Spleen (tissue), 11 donors: ENCODE measurements at regions not wholly inside any gene's neighbourhood (a gene's known extent, or its start where the extent isn't known, plus 50 kb on each side); places are given as distances from the start of the nearest gene placed in this dataset.

Experiments
- DNase-seq: peaks from one replicate; pipeline ENCODE4 v3.0.0-alpha.2; 2020
- H3K27ac ChIP-seq, 8 donors: fragments of 200-600 bp; sonication (generic) in 7 of 8; 1 replicate in 4 of 8; 2 replicates in 4 of 8; pipeline versions ENCODE4 v1.5.0 to v1.8.0; 2016 to 2021; ENCODE audit warnings: inconsistent platforms in 4 of 8, mild to moderate bottlenecking in 4 of 8, moderate library complexity in 1 of 8
- H3K27me3 ChIP-seq, 7 donors: fragments of 200-600 bp; sonication (generic) in 6 of 7; replicated peaks in 1 of 7; 1 replicate in 4 of 7; 2 replicates in 3 of 7; pipeline versions ENCODE4 v1.5.0 to v1.8.0; 2016 to 2021; ENCODE audit warnings: inconsistent platforms in 3 of 7, mild to moderate bottlenecking in 1 of 7
- H3K36me3 ChIP-seq, 6 donors: fragments of 200-600 bp; sonication (generic) in 5 of 6; 1 replicate in 4 of 6; 2 replicates in 2 of 6; pipeline versions ENCODE4 v1.5.0 to v1.8.0; 2016 to 2021; ENCODE audit warnings: inconsistent platforms in 2 of 6
- H3K4me1 ChIP-seq, 6 donors: fragments of 200-600 bp; sonication (generic) in 5 of 6; 1 replicate in 3 of 6; 2 replicates in 3 of 6; pipeline versions ENCODE4 v1.5.0 to v1.8.0; 2016 to 2021; ENCODE audit warnings: inconsistent platforms in 3 of 6
- H3K4me3 ChIP-seq, 8 donors: fragments of 200-600 bp; sonication (generic) in 7 of 8; 1 replicate in 4 of 8; 2 replicates in 4 of 8; pipeline versions ENCODE4 v1.5.0 to v1.8.0; 2016 to 2021; ENCODE audit warnings: inconsistent platforms in 4 of 8, mild to moderate bottlenecking in 4 of 8, moderate library complexity in 2 of 8
- H3K9me3 ChIP-seq, 8 donors: fragments of 200-600 bp; sonication (generic) in 7 of 8; 1 replicate in 4 of 8; 2 replicates in 4 of 8; pipeline versions ENCODE4 v1.5.0 to v1.8.0; 2016 to 2021; ENCODE audit warnings: inconsistent platforms in 4 of 8
- POLR2A ChIP-seq, 3 donors: fragments of 450-650 bp; IDR thresholded peaks; one replicate each; pipeline ENCODE4 v1.5.1; 2017; ENCODE audit warnings: antibody characterized with exemption in 3 of 3, mild to moderate bottlenecking in 1 of 3
- POLR2AphosphoS5 ChIP-seq, 3 donors: sonication (generic); formaldehyde crosslinking; IDR thresholded peaks; one replicate each; pipeline ENCODE4 v1.5.1; 2017; ENCODE audit warnings: antibody characterized with exemption in 3 of 3
- WGBS, 5 donors: extraction: QIAGEN DNeasy Blood & Tissue Kit in 3 of 5; methylation state at CpG; one replicate each; pipeline versions ENCODE4 v1.1.5 to v1.1.7; 2013 to 2018; 5-methylcytosine and 5-hydroxymethylcytosine counted together
- intact Hi-C: fragments of 100-400 bp; cut with DNase I; formaldehyde crosslinking; loops from one replicate; pipeline ENCODE4 v1.15.0; 2023; ENCODE audit warnings: low total_unique reads
- TF ChIP-seq, protein P1 (sequence below), 11 experiments: fragments of 200-600 bp in 7 of 11; fragments of 450-650 bp in 4 of 11; sonication (generic) in 4 of 11; IDR thresholded peaks in 8 of 11; conservative IDR thresholded peaks in 3 of 11; 1 replicate in 7 of 11; 2 replicates in 4 of 11; pipeline versions ENCODE4 v1.4.0 to v1.8.0; 2016 to 2021; ENCODE audit warnings: antibody characterized with exemption in 11 of 11, inconsistent platforms in 4 of 11, mild to moderate bottlenecking in 1 of 11
- donor health status: healthy with polysubstance abuse.
- donor health status: DM: no; HTN: no; CAD: no; lungs with moderate emphysema.
- donor health status: DM: no; HTN: no; CAD: no.
- donor health status: Bipolar disorder and iron deficiency.
- donor health status: healthy.
- donor health status: DM: no; HTN: no; CAD: no.
- donor health status: DM: yes; HTN: yes; CAD: no.

DNA sequence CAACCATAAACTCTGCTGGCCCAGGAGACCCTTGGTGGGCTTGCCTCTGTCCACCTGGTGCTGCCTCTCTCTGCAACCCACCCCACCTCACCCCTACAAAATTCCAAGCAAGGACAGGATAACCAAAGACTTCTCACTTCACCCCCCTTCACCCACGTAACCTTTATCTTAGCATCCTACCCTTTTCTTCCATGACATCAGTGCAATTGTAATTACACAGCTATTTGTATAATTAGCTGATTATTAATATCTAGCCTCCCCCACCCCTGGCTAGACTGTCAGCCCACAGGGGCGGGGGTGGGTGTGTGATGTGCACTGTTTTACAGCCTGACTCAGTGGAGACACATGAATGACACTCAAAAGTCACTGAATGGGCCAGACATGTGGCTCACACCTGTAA is 262.2 kb downstream of the MRTFB start:
- Histone ChIP-seq H3K27ac (no peak overlapping the region), H3K27me3 (no peaks in the 10 kb centered on the region), H3K4me1 (no peaks in the 10 kb centered on the region), H3K4me3 (no peak overlapping the region), H3K36me3 (no peaks in the 10 kb centered on the region), H3K9me3 (peaks cover 0 to 5% (median 0%) of the 10 kb centered on the region in 8 donors)
- DNase-seq = no peak
- WGBS, 5 donors = 77 to 93% (median 86%) methylated on average over 2 of the region's 2 CpGs
- intact Hi-C loops = no loop called here
- TF ChIP-seq POLR2AphosphoS5 (IDR thresholded peaks at IDR 0.05) (no peak), POLR2A (IDR thresholded peaks at IDR 0.05) (no peak)
- TF ChIP-seq, protein P1, sequence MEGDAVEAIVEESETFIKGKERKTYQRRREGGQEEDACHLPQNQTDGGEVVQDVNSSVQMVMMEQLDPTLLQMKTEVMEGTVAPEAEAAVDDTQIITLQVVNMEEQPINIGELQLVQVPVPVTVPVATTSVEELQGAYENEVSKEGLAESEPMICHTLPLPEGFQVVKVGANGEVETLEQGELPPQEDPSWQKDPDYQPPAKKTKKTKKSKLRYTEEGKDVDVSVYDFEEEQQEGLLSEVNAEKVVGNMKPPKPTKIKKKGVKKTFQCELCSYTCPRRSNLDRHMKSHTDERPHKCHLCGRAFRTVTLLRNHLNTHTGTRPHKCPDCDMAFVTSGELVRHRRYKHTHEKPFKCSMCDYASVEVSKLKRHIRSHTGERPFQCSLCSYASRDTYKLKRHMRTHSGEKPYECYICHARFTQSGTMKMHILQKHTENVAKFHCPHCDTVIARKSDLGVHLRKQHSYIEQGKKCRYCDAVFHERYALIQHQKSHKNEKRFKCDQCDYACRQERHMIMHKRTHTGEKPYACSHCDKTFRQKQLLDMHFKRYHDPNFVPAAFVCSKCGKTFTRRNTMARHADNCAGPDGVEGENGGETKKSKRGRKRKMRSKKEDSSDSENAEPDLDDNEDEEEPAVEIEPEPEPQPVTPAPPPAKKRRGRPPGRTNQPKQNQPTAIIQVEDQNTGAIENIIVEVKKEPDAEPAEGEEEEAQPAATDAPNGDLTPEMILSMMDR (IDR thresholded peaks at IDR 0.05 in 8 of 11, conservative IDR thresholded peaks at IDR 0.05 in 3 of 11) = no peak

DNA sequence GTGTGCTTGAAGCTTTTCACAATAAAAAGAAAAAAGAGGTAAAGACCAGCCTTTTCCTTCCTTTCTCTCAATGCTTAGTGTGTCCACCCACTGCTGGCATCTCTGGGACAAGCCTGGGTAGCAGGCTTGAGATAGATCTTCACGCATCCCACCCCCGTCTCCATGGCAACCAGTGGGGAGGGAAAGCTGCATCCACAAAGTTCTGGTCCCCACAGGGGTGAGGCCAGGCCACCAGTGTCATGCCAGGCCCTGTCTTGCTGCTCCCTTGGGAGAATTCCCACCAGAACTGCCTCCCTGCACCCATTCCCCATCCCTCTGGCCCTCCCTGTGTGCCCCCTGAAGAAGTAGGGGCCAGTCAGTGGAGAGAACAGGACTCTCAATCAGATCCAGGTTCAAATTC is 259.9 kb downstream of the MRTFB start:
- intact Hi-C loops = no loop called here
- no peak for TF ChIP-seq POLR2A (IDR thresholded peaks at IDR 0.05)
- no peak overlapping the region for H3K27ac ChIP-seq
- no peak overlapping the region for H3K4me3 ChIP-seq
- H3K27me3 ChIP-seq = no peaks in the 10 kb centered on the region
- H3K36me3 ChIP-seq = no peaks in the 10 kb centered on the region
- H3K9me3 ChIP-seq = peaks cover 0 to 5% (median 0%) of the 10 kb centered on the region in 8 donors
- no peaks in the 10 kb centered on the region for H3K4me1 ChIP-seq
- 81 to 100% (median 87%) methylated on average over 2 of the region's 2 CpGs for WGBS, 5 donors
- DNase-seq = no peak

DNA sequence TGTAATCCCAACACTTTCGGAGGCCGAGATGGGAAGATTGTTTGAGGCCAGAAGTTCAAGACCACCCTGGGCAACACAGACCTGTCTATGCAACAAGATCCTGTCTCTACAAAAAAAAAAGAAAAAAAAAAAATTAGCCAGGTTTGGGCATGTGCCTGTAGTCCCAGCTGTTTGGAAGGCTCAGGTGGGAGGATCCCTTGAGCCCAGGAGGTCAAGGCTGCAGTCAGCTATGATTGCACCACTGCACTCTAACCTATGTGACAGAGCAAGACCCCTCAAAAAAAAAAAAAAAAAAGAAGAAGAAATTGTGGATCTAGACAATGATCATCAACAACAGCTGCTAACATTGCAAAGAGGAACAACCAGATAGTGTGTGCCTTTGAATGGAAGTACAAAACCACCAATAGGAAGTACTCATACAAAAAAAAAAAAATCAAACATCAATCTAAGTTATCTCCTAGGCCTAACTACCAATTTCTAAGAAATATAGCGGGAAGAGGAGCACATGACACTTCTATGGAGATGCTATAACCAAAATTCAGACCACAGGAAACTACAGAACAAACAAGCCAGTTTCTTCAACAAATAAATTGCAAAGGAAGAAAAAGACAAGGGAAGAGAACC is 258.7 kb downstream of the MRTFB start:
- Histone ChIP-seq H3K27ac (no peak overlapping the region), H3K4me1 (no peaks in the 10 kb centered on the region), H3K36me3 (no peaks in the 10 kb centered on the region), H3K27me3 (no peaks in the 10 kb centered on the region), H3K9me3 (no peaks in the 10 kb centered on the region), H3K4me3 (no peak overlapping the region)
- TF ChIP-seq, protein P1 (IDR thresholded peaks at IDR 0.05 in 8 of 11, conservative IDR thresholded peaks at IDR 0.05 in 3 of 11) = no peak
- intact Hi-C loops = no loop called here
- WGBS, 5 donors = 70 to 84% (median 79%) methylated on average over 3 of the region's 3 CpGs
- DNase-seq = no peak

DNA sequence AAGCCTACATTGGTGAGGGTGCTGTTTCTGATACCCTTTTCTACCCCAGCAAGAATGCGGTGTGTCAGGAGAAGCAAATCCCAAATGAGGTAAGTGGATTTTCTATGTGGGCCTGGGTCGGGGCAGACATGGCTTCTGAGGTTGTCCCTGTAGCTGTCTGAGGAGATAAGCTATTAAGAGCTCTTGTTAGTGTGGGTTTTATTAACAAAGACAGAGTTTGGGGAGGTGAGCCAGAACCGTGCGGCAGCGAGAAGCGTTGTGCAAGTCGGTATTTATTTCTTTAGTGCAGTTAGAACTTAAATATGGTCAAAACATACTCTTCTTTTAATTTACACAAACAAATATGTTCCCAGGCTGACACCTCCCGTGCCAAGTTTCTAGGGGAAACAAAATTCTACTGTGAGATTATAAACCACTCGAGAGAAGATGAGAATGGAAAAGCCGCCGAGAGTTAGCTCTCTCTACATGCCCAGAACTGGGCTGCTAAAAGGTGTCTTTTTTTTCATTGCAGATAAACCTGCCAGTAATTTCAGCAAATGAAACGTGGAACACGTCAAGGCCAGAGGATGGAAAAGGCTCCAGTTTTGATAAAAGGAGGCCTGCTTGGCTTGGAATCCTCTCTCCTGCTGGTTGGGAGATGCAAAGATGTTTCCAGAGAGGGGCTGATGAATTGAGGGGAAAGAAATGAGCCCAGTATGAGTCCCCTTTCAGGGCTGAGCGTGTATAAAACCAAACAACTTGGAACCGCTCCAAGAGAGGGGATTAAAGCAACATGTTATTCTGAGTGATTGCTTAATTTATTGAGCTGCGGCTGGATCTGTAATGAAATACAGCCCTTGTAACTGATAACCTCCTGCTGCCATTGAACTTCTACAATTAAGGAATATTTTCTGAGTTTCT is 254.6 kb downstream of the MRTFB start:
- Histone ChIP-seq H3K9me3 (no peaks in the 10 kb centered on the region), H3K4me3 (no peak overlapping the region), H3K27me3 (no peaks in the 10 kb centered on the region), H3K4me1 (no peaks in the 10 kb centered on the region), H3K36me3 (no peaks in the 10 kb centered on the region), H3K27ac (no peak overlapping the region)
- DNase-seq = no peak
- no peak for TF ChIP-seq POLR2AphosphoS5 (IDR thresholded peaks at IDR 0.05)
- no peak for TF ChIP-seq POLR2A (IDR thresholded peaks at IDR 0.05)
- TF ChIP-seq, protein P1 (IDR thresholded peaks at IDR 0.05 in 8 of 11, conservative IDR thresholded peaks at IDR 0.05 in 3 of 11) = no peak
- WGBS, 5 donors = 73 to 88% (median 83%) methylated on average over 16 of the region's 16 CpGs
- intact Hi-C loops = no loop called here
